ENCODE measurements at regions not wholly inside any gene's neighbourhood (a gene's known extent, or its start where the extent isn't known, plus 50 kb on each side); places are given as distances from the start of the nearest gene placed in this dataset.

DNA sequence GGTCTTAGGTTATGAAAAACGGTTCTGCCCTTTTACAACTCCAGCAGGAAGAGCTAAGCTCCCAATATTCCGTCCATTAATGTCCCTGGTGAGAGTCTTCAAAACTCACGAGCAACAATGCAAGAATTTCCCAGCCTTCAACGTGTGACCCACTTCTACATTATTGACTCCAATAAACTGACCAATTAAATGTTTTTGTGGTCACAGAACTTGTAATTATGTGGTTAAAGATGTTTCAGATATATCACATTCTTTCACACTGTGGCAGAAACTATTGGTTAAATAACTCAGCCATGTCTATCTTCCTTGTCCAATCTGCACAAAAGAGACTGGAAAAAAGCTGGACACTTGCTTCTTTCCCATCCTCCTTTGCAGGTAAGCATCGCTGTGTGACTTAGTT is 286.6 kb upstream of the ADAMTS9 start (continued):
- TF ChIP-seq, protein P1, sequence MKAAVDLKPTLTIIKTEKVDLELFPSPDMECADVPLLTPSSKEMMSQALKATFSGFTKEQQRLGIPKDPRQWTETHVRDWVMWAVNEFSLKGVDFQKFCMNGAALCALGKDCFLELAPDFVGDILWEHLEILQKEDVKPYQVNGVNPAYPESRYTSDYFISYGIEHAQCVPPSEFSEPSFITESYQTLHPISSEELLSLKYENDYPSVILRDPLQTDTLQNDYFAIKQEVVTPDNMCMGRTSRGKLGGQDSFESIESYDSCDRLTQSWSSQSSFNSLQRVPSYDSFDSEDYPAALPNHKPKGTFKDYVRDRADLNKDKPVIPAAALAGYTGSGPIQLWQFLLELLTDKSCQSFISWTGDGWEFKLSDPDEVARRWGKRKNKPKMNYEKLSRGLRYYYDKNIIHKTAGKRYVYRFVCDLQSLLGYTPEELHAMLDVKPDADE (IDR thresholded peaks at IDR 0.05) = no peak
- TF ChIP-seq NANOG (IDR thresholded peaks at IDR 0.05; ENCODE audit: borderline replicate concordance) (no peak), ZNF331 (CRISPR knock-in tag; IDR thresholded peaks at IDR 0.05; ENCODE audit: low read depth) (no peak), POLR2AphosphoS5 (IDR thresholded peaks at IDR 0.05; ENCODE audit: low read depth) (no peak), ZNF114 (CRISPR knock-in tag; IDR thresholded peaks at IDR 0.05) (no peak)

DNA sequence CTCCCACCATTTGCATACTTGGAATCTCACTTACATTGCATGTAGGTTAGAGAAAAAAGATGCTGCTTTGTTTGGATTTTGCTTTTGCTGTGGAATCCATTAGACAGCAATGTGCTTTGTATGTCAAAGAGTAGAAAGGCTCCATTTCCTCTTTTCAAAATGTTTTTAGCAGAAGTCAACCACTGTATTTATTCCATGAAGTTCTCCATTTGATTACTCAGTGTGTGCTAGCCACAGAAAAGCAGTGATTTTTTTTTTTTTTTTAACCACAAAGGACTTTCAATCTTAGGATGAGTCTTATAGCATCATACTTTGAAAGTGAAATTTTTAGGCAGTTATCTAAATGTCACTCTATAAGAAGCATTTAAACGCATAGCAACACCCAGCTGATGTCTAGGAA is 285.0 kb upstream of the ADAMTS9 start:
- no peaks in the 10 kb centered on the region for H4K20me1 ChIP-seq (replicated peaks; ENCODE audit: insufficient read depth)
- H3K4me3 ChIP-seq = no peak overlapping the region
- Mint-ChIP-seq H3K36me3 (ENCODE audit: low read depth) (no peaks in the 10 kb centered on the region), H3K9me3 (no peaks in the 10 kb centered on the region), H3K27ac (no peak overlapping the region), H3K4me1 (0 out of 3 replicates have a peak, but pooled peaks cover 4% of the 10 kb centered on the region), H3K4me3 (no peak overlapping the region), H3K27me3 (ENCODE audit: insufficient read depth, low read depth, poor library complexity) (peaks cover 3% of the 10 kb centered on the region)
- no peaks in the 10 kb centered on the region for H3K36me3 ChIP-seq (ENCODE audit: insufficient read depth)
- H3K27me3 ChIP-seq (ENCODE audit: insufficient read depth) = no peaks in the 10 kb centered on the region
- H3K79me2 ChIP-seq (replicated peaks; ENCODE audit: insufficient read depth) = no peaks in the 10 kb centered on the region
- no peak for DNase-seq (ENCODE audit: low spot score)
- H3F3A ChIP-seq (replicated peaks; ENCODE audit: low read depth) = no peaks in the 10 kb centered on the region
- H3K27ac ChIP-seq (ENCODE audit: low read depth) = no peak overlapping the region
- peaks cover 3% of the 10 kb centered on the region; the same call in 1 of the 2 replicates for H3K9me2 ChIP-seq (ENCODE audit: insufficient read depth)
- no peak overlapping the region for H3K4me2 ChIP-seq
- H2AFZ ChIP-seq = no peak overlapping the region
- H3K4me1 ChIP-seq (ENCODE audit: insufficient read depth) = no peaks in the 10 kb centered on the region
- ATAC-seq = no peak
- no peak for TF ChIP-seq CREB1 (CRISPR knock-in tag; IDR thresholded peaks at IDR 0.05; ENCODE audit: low read depth)
- TF ChIP-seq JUNB (IDR thresholded peaks at IDR 0.05; ENCODE audit: unreplicated experiment) = no peak
- no peak for TF ChIP-seq POLR2AphosphoS5 (IDR thresholded peaks at IDR 0.05; ENCODE audit: low read depth)
- TF ChIP-seq EZH2phosphoT487 (IDR thresholded peaks at IDR 0.05; ENCODE audit: unreplicated experiment) = no peak
- TF ChIP-seq, protein P2, sequence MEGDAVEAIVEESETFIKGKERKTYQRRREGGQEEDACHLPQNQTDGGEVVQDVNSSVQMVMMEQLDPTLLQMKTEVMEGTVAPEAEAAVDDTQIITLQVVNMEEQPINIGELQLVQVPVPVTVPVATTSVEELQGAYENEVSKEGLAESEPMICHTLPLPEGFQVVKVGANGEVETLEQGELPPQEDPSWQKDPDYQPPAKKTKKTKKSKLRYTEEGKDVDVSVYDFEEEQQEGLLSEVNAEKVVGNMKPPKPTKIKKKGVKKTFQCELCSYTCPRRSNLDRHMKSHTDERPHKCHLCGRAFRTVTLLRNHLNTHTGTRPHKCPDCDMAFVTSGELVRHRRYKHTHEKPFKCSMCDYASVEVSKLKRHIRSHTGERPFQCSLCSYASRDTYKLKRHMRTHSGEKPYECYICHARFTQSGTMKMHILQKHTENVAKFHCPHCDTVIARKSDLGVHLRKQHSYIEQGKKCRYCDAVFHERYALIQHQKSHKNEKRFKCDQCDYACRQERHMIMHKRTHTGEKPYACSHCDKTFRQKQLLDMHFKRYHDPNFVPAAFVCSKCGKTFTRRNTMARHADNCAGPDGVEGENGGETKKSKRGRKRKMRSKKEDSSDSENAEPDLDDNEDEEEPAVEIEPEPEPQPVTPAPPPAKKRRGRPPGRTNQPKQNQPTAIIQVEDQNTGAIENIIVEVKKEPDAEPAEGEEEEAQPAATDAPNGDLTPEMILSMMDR (conservative IDR thresholded peaks at IDR 0.05; ENCODE audit: low read depth in 2 of 2) = no peak
- TF ChIP-seq, protein P1 (IDR thresholded peaks at IDR 0.05) = no peak
- TF ChIP-seq NANOG (IDR thresholded peaks at IDR 0.05; ENCODE audit: borderline replicate concordance) = no peak
- TF ChIP-seq STAT1 (IDR thresholded peaks at IDR 0.05; ENCODE audit: unreplicated experiment) = no peak
- TF ChIP-seq ZNF331 (CRISPR knock-in tag; IDR thresholded peaks at IDR 0.05; ENCODE audit: low read depth) = no peak
- TF ChIP-seq, protein P3, sequence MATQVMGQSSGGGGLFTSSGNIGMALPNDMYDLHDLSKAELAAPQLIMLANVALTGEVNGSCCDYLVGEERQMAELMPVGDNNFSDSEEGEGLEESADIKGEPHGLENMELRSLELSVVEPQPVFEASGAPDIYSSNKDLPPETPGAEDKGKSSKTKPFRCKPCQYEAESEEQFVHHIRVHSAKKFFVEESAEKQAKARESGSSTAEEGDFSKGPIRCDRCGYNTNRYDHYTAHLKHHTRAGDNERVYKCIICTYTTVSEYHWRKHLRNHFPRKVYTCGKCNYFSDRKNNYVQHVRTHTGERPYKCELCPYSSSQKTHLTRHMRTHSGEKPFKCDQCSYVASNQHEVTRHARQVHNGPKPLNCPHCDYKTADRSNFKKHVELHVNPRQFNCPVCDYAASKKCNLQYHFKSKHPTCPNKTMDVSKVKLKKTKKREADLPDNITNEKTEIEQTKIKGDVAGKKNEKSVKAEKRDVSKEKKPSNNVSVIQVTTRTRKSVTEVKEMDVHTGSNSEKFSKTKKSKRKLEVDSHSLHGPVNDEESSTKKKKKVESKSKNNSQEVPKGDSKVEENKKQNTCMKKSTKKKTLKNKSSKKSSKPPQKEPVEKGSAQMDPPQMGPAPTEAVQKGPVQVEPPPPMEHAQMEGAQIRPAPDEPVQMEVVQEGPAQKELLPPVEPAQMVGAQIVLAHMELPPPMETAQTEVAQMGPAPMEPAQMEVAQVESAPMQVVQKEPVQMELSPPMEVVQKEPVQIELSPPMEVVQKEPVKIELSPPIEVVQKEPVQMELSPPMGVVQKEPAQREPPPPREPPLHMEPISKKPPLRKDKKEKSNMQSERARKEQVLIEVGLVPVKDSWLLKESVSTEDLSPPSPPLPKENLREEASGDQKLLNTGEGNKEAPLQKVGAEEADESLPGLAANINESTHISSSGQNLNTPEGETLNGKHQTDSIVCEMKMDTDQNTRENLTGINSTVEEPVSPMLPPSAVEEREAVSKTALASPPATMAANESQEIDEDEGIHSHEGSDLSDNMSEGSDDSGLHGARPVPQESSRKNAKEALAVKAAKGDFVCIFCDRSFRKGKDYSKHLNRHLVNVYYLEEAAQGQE (IDR thresholded peaks at IDR 0.05; ENCODE audit: unreplicated experiment) = no peak
- TF ChIP-seq, protein P4, sequence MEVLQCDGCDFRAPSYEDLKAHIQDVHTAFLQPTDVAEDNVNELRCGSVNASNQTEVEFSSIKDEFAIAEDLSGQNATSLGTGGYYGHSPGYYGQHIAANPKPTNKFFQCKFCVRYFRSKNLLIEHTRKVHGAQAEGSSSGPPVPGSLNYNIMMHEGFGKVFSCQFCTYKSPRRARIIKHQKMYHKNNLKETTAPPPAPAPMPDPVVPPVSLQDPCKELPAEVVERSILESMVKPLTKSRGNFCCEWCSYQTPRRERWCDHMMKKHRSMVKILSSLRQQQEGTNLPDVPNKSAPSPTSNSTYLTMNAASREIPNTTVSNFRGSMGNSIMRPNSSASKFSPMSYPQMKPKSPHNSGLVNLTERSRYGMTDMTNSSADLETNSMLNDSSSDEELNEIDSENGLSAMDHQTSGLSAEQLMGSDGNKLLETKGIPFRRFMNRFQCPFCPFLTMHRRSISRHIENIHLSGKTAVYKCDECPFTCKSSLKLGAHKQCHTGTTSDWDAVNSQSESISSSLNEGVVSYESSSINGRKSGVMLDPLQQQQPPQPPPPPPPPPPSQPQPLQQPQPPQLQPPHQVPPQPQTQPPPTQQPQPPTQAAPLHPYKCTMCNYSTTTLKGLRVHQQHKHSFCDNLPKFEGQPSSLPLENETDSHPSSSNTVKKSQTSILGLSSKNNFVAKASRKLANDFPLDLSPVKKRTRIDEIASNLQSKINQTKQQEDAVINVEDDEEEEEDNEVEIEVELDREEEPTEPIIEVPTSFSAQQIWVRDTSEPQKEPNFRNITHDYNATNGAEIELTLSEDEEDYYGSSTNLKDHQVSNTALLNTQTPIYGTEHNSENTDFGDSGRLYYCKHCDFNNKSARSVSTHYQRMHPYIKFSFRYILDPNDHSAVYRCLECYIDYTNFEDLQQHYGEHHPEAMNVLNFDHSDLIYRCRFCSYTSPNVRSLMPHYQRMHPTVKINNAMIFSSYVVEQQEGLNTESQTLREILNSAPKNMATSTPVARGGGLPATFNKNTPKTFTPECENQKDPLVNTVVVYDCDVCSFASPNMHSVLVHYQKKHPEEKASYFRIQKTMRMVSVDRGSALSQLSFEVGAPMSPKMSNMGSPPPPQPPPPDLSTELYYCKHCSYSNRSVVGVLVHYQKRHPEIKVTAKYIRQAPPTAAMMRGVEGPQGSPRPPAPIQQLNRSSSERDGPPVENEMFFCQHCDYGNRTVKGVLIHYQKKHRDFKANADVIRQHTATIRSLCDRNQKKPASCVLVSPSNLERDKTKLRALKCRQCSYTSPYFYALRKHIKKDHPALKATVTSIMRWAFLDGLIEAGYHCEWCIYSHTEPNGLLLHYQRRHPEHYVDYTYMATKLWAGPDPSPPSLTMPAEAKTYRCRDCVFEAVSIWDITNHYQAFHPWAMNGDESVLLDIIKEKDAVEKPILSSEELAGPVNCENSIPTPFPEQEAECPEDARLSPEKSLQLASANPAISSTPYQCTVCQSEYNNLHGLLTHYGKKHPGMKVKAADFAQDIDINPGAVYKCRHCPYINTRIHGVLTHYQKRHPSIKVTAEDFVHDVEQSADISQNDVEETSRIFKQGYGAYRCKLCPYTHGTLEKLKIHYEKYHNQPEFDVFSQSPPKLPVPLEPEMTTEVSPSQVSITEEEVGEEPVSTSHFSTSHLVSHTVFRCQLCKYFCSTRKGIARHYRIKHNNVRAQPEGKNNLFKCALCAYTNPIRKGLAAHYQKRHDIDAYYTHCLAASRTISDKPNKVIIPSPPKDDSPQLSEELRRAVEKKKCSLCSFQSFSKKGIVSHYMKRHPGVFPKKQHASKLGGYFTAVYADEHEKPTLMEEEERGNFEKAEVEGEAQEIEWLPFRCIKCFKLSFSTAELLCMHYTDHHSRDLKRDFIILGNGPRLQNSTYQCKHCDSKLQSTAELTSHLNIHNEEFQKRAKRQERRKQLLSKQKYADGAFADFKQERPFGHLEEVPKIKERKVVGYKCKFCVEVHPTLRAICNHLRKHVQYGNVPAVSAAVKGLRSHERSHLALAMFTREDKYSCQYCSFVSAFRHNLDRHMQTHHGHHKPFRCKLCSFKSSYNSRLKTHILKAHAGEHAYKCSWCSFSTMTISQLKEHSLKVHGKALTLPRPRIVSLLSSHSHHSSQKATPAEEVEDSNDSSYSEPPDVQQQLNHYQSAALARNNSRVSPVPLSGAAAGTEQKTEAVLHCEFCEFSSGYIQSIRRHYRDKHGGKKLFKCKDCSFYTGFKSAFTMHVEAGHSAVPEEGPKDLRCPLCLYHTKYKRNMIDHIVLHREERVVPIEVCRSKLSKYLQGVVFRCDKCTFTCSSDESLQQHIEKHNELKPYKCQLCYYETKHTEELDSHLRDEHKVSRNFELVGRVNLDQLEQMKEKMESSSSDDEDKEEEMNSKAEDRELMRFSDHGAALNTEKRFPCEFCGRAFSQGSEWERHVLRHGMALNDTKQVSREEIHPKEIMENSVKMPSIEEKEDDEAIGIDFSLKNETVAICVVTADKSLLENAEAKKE (CRISPR knock-in tag; IDR thresholded peaks at IDR 0.05) = no peak
